CD14-positive monocyte (primary cell): ENCODE measurements at regions not wholly inside any gene's neighbourhood (a gene's known extent, or its start where the extent isn't known, plus 50 kb on each side); places are given as distances from the start of the nearest gene placed in this dataset.

Source experiments
- DNase-seq, 3 donors: peaks; one replicate each; pipeline ENCODE4 v3.0.0-alpha.2; 2011 to 2022
- H2AFZ ChIP-seq: 2 replicates; pipeline ENCODE4 v1.6.0; 2012; ENCODE audit warnings: mild to moderate bottlenecking, low read depth, low read length, inconsistent platforms; ENCODE audit not compliant: insufficient read depth, poor library complexity, severe bottlenecking
- H3K27ac ChIP-seq, 2 donors: 1 replicate in 1 of 2; 2 replicates in 1 of 2; pipeline ENCODE4 v1.5.1; 2012 to 2013; ENCODE audit warnings: low read length in 2 of 2, control low read depth in 1 of 2, inconsistent platforms in 1 of 2, low read depth in 1 of 2, mild to moderate bottlenecking in 1 of 2
- H3K27me3 ChIP-seq, 2 donors: one replicate each; pipeline versions ENCODE4 v1.6.0 to v1.6.1; 2011 to 2013; ENCODE audit warnings: low read length in 2 of 2; ENCODE audit not compliant: control insufficient read depth in 2 of 2, insufficient read depth in 2 of 2
- H3K36me3 ChIP-seq, 2 donors: replicated peaks in 1 of 2; 1 replicate in 1 of 2; 2 replicates in 1 of 2; pipeline versions ENCODE4 v1.5.1 to v1.6.1; 2012 to 2013; ENCODE audit warnings: low read length in 2 of 2, control low read depth in 1 of 2, inconsistent platforms in 1 of 2, mild to moderate bottlenecking in 1 of 2; ENCODE audit not compliant: insufficient read depth in 2 of 2, control insufficient read depth in 1 of 2
- H3K4me1 ChIP-seq, 2 donors: 1 replicate in 1 of 2; 2 replicates in 1 of 2; pipeline versions ENCODE4 v1.5.1 to v1.6.1; 2012 to 2013; ENCODE audit warnings: low read length in 2 of 2, control low read depth in 1 of 2, inconsistent platforms in 1 of 2, mild to moderate bottlenecking in 1 of 2, moderate library complexity in 1 of 2; ENCODE audit not compliant: insufficient read depth in 2 of 2, control insufficient read depth in 1 of 2
- H3K4me2 ChIP-seq: replicated peaks from 2 replicates; pipeline ENCODE3; 2012; ENCODE audit warnings: low read length, moderate library complexity, mild to moderate bottlenecking; ENCODE audit not compliant: poor library complexity, severe bottlenecking; ENCODE audit errors: extremely low read depth
- H3K4me3 ChIP-seq, 3 experiments: fragments of 200-600 bp in 1 of 3; sonication (generic) in 1 of 3; replicated peaks in 1 of 3; 1 replicate in 2 of 3; 2 replicates in 1 of 3; pipeline ENCODE4 v1.5.1; 2011 to 2013; ENCODE audit warnings: low read length in 3 of 3, mild to moderate bottlenecking in 3 of 3, control low read depth in 2 of 3, low read depth in 2 of 3, inconsistent platforms in 1 of 3, moderate library complexity in 1 of 3
- H3K79me2 ChIP-seq: 2 replicates; pipeline ENCODE4 v1.6.0; 2012; ENCODE audit warnings: mild to moderate bottlenecking, control low read depth, inconsistent platforms, low read length, moderate library complexity; ENCODE audit not compliant: insufficient read depth
- H3K9ac ChIP-seq: 2 replicates; pipeline ENCODE4 v1.6.0; 2017; ENCODE audit warnings: low read length, mild to moderate bottlenecking; ENCODE audit not compliant: insufficient read depth, poor library complexity, severe bottlenecking
- H3K9me3 ChIP-seq, 2 donors: replicated peaks in 1 of 2; 1 replicate in 1 of 2; 2 replicates in 1 of 2; pipeline versions ENCODE4 v1.5.1 to v1.6.1; 2012 to 2013; ENCODE audit warnings: low read length in 2 of 2, control low read depth in 1 of 2; ENCODE audit not compliant: control insufficient read depth in 1 of 2, insufficient read depth in 1 of 2
- H4K20me1 ChIP-seq: 2 replicates; pipeline ENCODE4 v1.6.0; 2012; ENCODE audit warnings: mild to moderate bottlenecking, low read length, control low read depth, moderate library complexity; ENCODE audit not compliant: insufficient read depth
- H3K27ac Mint-ChIP-seq, 7 donors: one replicate each; pipeline ENCODE4 v1.8.0; 2020; ENCODE audit warnings: mild to moderate bottlenecking in 7 of 7, mixed read lengths in 7 of 7, moderate library complexity in 6 of 7, inconsistent platforms in 2 of 7
- H3K27me3 Mint-ChIP-seq, 3 donors: one replicate each; pipeline ENCODE4 v1.8.0; 2021 to 2022; ENCODE audit warnings: low read depth in 3 of 3, mild to moderate bottlenecking in 3 of 3, mixed read lengths in 3 of 3, moderate library complexity in 3 of 3, inconsistent platforms in 1 of 3
- H3K36me3 Mint-ChIP-seq, 2 donors: one replicate each; pipeline ENCODE4 v1.8.0; 2020; ENCODE audit warnings: mixed read lengths in 2 of 2, inconsistent platforms in 1 of 2, mild to moderate bottlenecking in 1 of 2
- H3K4me1 Mint-ChIP-seq: one replicate; pipeline ENCODE4 v1.8.0; 2020; ENCODE audit warnings: mild to moderate bottlenecking, mixed read lengths
- H3K4me3 Mint-ChIP-seq, 2 donors: one replicate each; pipeline ENCODE4 v1.8.0; 2020; ENCODE audit warnings: mild to moderate bottlenecking in 2 of 2, mixed read lengths in 2 of 2, moderate library complexity in 1 of 2
- H3K9me3 Mint-ChIP-seq, 7 donors: one replicate each; pipeline ENCODE4 v1.8.0; 2020 to 2022; ENCODE audit warnings: mixed read lengths in 7 of 7, mild to moderate bottlenecking in 6 of 7, moderate library complexity in 6 of 7, inconsistent platforms in 2 of 7
- WGBS: methylation state at CpG from one replicate; pipeline ENCODE4 v1.1.5; 2013; ENCODE audit warnings: missing lambda C conversion rate; ENCODE audit not compliant: insufficient coverage; 5-methylcytosine and 5-hydroxymethylcytosine counted together
- intact Hi-C, 2 donors: fragments of 100-400 bp; cut with micrococcal nuclease; formaldehyde crosslinking; loops; one replicate each; pipeline versions ENCODE4 v1.15.0 to v1.15.1; 2023
- TF ChIP-seq, protein P1 (sequence below): fragments of 200-600 bp; IDR thresholded peaks from one replicate; pipeline ENCODE4 v1.8.0; 2022; ENCODE audit warnings: antibody characterized with exemption, mild to moderate bottlenecking

- Histone ChIP-seq H3K36me3 (no peaks in the 10 kb centered on the region), H2AFZ (no peak overlapping the region), H3K9ac (no peak overlapping the region), H3K4me2 (no peak overlapping the region), H3K27ac (no peak overlapping the region), H3K4me3 (no peak overlapping the region), H4K20me1 (no peaks in the 10 kb centered on the region), H3K4me1 (no peaks in the 10 kb centered on the region), H3K27me3 (no peaks in the 10 kb centered on the region), H3K79me2 (no peaks in the 10 kb centered on the region), H3K9me3 (no peaks in the 10 kb centered on the region)
- Mint-ChIP-seq H3K27me3 (peaks cover 0 to 1% (median 1%) of the 10 kb centered on the region in 3 donors), H3K27ac (no peak overlapping the region), H3K36me3 (no peaks in the 10 kb centered on the region), H3K9me3 (peaks cover 0 to 7% (median 0%) of the 10 kb centered on the region in 7 donors), H3K4me1 (no peaks in the 10 kb centered on the region), H3K4me3 (no peak overlapping the region)
- intact Hi-C loops, result no loop called here
- 20% methylated on average over 1 of the region's 1 CpG for WGBS
- TF ChIP-seq, protein P1, sequence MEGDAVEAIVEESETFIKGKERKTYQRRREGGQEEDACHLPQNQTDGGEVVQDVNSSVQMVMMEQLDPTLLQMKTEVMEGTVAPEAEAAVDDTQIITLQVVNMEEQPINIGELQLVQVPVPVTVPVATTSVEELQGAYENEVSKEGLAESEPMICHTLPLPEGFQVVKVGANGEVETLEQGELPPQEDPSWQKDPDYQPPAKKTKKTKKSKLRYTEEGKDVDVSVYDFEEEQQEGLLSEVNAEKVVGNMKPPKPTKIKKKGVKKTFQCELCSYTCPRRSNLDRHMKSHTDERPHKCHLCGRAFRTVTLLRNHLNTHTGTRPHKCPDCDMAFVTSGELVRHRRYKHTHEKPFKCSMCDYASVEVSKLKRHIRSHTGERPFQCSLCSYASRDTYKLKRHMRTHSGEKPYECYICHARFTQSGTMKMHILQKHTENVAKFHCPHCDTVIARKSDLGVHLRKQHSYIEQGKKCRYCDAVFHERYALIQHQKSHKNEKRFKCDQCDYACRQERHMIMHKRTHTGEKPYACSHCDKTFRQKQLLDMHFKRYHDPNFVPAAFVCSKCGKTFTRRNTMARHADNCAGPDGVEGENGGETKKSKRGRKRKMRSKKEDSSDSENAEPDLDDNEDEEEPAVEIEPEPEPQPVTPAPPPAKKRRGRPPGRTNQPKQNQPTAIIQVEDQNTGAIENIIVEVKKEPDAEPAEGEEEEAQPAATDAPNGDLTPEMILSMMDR, result no peak
- no peak for DNase-seq
These were observed 265.0 kb downstream of the KCNJ3 start for GRCh38 chr2:154963511-154963910.

DNA sequence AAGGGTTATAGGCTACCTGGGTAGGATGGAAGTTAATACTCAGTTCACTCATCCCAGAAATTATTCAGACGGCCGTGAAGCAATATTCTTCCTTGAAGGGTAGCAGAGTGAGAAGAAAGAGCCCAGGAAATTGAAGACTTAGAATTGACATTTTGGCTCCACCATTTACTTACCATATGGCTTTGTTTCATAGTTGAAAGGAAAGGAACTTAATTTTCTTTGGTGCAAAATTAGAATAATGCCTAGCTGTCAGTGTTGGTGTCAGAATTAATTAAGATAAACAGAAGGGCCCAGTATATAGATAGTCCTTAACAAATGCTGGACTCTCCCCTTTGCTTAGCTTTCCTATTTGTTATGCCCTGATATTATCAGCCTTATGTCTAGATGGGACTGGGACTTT is 263.2 kb downstream of the KCNJ3 start:
- H2AFZ ChIP-seq, result no peak overlapping the region
- no peaks in the 10 kb centered on the region for H3K4me1 ChIP-seq
- no peaks in the 10 kb centered on the region for H3K27me3 ChIP-seq
- H4K20me1 ChIP-seq, result no peaks in the 10 kb centered on the region
- no peaks in the 10 kb centered on the region for H3K9me3 ChIP-seq
- no peak for DNase-seq
- no peaks in the 10 kb centered on the region for H3K36me3 Mint-ChIP-seq
- H3K27ac ChIP-seq, result no peak overlapping the region
- H3K36me3 ChIP-seq, result no peaks in the 10 kb centered on the region
- no peak overlapping the region for H3K27ac Mint-ChIP-seq
- peaks cover 0 to 9% (median 3%) of the 10 kb centered on the region in 7 donors for H3K9me3 Mint-ChIP-seq
- H3K4me2 ChIP-seq, result no peak overlapping the region
- H3K9ac ChIP-seq, result no peak overlapping the region
- TF ChIP-seq, protein P1, result no peak
- H3K79me2 ChIP-seq, result no peaks in the 10 kb centered on the region
- no peak overlapping the region for H3K4me3 Mint-ChIP-seq
- H3K4me1 Mint-ChIP-seq, result no peaks in the 10 kb centered on the region
- intact Hi-C loops, result no loop called here
- no peak overlapping the region for H3K4me3 ChIP-seq
- no CpG with 5 or more reads among the region's 2 CpGs for WGBS
- H3K27me3 Mint-ChIP-seq, result peaks cover 0 to 1% (median 1%) of the 10 kb centered on the region in 3 donors
